GM19372 (cell line): ENCODE measurements at regions not wholly inside any gene's neighbourhood (a gene's known extent, or its start where the extent isn't known, plus 50 kb on each side); places are given as distances from the start of the nearest gene placed in this dataset.
"Not testable (repeated sequence)": the region's sequence is repeated elsewhere in the genome, so short reads cannot be mapped to it uniquely, and the experiment has no call there.

Source experiments
- ATAC-seq: cut with Tn5 transposase; IDR thresholded peaks from one replicate; pipeline ENCODE4 v1.9.1; 2021; ENCODE audit warnings: mild to moderate bottlenecking, low read depth, moderate library complexity; ENCODE audit not compliant: unreplicated experiment

DNA sequence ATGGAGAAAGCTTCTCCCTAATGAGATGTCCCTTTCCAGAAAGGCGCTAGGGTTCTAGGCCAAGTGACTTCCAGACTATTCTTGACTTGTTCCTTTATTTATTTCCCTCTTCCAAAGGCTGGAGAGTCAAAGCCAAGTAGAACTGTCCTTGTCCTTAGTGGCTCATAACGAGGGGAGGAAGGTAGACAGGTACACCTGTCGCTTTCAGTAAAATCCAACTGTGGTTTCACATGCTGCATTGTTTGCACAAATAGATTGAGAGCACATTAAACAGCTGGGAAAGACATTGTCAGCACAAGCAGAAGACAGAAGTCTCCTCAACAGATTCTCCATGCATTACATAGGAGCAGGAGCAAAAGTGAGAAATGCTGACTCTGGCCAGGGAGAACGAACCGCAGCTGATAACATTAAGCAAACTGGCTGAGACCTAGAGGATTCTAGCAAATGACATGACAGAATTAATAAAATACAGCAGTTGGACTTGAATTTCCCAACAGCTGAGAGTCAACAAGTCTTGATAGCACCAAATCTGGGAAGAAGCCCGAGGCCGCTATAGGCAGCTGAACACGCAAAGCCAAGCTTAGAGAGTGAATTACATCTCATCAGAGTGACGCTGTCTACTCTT, 227.7 kb downstream of the TLE3 start:
- no peak for ATAC-seq

DNA sequence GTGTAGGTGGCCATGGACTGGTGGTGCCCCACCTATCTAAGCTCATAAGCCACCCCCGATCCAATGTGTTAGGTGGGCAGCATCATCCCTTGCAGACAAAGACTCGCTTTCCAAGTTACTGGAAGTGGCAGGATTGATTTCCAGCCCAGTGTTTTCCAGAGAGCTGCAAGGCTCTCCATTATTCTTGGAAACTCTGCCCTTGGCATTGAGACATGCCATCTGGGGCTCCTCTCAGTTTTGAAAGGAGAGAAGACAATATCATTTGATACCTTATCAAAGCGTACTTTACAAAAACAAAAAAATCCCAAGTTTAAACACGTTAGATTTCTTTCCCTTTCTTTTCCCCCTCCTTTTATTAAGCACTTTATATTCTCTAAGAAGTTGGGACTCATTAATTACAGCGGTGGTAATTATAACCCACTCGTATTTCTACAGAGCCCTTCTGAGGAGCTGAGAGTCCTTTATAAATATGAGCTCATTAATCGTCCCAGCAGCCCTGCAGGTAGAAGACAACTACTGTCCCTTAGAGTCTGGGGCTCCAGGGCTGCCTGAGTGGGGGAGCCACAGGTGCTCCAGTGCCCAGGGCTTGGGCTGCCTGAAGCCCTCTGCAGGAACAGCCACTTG, 226.1 kb downstream of the TLE3 start:
- ATAC-seq = no peak

DNA sequence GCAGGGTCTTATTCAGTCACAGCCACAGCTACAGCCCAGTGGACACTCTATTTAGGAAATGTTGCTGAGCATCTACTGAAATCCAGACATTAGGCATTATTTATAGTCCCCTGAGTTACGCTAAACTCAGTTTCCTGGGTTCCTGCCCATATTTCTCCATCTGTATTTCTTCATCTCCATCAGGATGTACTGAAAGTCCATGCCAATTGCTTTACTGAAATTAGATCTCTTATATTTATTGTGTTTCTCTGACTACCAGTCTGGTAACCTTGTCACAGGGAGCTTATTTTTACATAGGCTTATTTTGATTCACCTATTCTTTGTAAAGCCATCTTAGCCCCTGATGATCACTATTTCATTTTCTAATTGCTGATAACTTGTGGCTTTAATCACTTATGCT, 223.9 kb downstream of the TLE3 start:
- no peak for ATAC-seq

DNA sequence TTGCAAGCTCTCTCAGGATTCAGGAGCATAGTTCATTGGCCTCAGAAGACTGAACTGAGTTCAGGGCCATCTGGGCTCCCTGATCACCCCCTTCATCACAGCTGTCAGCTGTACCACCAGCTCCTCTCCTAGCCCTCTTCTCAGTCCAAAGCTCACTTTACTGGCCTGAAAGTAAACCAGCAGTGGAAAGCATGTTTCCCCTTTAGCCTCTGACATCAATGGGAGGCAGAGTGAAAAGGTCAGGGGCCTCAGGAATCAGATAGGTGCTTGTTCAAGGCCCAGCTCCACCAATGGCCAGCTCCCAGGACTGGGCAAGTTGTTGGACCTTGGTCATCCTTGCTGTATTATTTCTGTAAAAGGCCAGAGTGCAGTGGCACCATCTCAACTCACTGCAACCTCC, 223.4 kb downstream of the TLE3 start:
- ATAC-seq = no peak

DNA sequence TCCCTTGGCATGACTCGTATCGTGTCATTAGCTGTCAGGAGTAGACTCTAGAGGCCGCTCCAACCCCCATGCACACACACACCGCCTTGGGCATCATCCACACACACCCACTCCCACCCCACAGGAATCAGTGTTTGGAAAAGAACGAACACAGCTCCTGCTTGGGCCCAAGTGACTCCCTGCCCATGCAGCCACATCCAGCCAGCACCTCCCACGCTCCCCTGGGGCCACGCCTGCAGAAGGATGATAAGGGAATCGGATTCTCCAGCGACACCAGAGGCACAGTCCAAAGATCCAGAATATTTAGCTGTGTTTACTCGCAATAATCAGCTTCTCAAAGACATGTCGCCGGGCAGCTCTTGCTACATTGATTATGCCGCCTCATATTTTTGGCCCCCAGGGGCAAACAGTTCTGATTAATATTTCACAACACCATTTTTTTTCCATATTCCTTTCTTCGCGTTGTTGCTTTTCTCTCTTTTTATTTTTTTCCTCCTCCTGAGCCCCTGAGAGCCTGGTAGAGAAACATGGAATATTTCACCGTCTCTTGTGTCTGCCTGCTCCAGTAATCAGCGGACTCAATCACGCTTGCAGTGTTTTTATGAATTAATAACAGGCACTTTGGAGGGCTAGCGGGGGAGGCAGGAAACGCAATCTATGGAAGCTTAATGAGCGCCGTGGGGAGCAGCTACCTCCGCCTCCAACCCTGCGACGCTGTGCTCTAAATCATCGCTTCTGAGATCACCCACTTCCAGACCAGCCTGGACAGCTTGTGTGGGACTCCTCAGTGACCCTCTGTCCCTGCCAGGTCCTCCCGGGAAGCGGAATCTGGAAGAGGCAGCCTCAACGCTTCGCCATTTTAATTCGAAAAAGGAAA, 221.4 kb downstream of the TLE3 start:
- ATAC-seq = no peak

DNA sequence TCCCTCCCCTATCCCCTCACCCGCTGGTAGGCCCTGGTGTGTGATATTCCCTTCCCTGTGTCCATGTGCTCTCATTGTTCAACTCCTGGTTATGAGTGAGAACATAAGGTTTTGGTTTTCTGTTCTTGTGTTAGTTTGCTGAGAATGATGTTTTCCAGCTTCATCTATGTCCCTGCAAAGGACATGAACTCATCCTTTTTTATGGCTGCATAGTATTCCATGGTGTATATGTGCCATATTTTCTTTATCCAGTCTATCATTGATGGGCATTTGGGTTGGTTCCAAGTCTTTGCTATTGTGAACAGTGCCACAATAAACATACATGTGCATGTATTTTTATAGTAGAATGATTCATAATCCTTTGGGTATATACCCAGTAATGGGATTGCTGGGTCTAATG, 217.8 kb downstream of the TLE3 start:
- not testable (repeated sequence) for ATAC-seq

DNA sequence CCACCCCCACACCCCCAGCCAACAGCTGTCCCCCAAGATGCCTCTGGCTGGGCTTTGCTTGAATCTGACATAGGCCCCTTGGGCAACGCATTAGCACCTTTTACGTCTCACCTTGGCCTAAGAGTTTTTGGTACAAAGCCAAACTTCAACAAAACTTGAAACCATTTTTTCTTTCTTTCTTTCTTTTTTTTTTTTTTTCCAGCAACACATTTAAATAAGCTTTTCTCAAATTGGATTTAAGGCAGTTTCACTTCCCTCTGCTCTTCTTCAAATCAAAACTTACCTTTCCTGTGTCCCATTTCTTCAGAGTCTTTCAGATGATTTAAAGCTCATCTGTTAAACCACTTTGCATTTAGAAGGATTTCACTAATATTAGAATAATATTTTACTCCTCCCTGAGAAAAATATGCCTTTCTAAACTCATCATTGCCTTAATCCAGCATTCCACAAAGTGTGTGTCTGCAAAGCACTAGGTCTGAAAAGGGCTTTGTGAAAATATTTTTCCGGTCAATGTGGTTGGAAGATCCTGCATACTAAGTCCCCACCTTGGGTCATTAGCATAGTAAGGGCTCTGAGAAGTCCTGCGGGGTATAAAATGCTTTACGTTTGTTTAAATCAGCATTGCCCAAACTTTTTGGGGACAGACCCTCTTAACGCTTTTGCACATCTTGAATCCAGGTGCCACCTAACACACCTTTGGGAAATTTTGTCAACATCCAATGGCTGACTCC, 217.0 kb downstream of the TLE3 start:
- no peak for ATAC-seq

DNA sequence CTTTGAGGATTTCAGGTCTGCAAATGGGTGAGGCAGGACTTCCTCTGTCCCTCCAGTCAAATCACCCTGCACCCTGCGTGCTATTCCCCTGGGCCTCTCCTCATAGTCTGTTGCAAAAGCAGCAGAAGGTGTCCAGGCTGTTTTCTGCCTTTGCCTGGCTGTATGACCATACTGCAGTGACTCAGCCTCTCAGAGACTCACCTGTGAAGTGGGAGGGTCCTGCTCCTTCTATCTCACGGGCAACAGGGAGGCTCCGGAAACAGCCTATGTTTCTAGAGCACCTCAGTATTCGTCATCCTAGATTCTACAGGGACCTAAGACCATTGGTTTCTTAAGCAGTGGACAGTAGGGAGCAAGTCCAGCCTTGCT, 216.4 kb downstream of the TLE3 start:
- ATAC-seq = no peak

DNA sequence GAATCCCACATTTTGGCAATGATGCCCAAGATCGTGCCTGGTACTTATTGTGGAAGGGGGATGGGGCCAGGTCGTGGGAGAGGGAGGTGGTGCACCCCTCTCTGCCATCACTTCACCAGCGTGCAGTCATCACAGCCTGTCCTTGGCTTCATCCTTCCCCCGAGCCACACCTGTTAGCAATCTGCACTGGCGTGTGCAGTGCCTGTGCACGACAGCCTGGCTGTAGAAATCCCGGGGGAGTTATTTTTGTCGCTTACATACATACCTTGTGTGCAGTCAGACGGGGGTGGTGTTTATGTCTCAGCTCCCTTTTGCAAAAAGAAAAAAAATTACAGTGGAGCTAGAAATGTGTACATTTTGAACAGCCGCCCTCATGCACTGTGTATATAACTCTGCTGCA, 216.0 kb downstream of the TLE3 start:
- ATAC-seq = peak; percentile 93

DNA sequence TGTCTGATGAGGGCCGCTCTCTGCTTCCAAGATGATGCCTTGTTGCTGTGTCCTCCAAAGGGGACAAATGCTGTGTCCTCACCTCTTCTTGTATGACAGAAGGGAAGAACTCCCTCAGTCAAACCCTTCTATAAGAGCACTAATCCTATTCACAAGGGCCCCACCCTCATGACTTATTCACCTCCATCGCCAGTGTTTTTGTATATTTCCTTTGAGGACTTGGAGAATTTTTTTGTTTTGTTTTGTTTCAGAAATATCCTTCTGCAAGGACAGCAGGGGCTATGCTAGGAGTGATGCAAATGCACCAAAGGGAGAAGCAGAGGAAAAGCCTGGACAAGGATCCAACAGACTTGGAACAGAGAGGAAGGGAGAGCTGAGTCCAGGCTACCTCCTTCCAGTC, 214.4 kb downstream of the TLE3 start:
- no peak for ATAC-seq

DNA sequence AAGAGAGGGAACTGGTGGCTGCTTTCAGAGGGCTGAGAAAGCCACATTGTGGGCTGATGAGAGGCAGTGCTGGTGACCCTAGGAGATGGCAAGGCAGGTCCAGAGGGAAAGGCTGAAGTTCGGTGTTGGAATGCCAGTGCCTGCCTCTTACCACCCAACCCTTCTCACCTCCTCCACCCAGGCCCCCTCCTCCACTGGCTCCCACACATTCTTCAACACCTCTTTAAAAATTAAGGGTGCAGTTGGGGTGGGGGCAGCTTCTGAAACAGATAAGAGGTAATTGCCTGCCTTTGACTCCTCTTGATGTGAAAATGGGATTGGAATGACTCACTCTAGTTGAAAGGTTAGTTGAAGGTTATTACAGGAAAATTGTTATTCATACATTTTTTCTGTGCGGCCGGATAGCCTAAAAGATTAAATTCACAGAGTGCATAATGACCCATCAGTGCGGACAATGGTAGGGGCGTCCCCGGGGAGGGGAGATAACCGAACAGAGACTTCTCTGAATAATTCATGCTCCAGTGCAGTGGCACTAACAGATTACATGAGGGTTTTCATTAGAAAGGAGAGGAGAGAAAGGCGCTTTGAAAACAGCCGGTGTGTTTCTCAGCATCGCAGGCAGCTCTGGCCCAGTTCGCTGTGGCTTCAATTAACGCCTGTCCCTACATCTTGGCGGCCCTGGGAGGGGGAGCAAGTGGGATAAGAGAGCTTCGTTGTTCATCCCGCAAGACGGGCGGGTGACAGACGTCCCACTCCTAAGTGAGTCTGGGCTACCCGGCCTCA, 212.4 kb downstream of the TLE3 start:
- ATAC-seq = no peak

DNA sequence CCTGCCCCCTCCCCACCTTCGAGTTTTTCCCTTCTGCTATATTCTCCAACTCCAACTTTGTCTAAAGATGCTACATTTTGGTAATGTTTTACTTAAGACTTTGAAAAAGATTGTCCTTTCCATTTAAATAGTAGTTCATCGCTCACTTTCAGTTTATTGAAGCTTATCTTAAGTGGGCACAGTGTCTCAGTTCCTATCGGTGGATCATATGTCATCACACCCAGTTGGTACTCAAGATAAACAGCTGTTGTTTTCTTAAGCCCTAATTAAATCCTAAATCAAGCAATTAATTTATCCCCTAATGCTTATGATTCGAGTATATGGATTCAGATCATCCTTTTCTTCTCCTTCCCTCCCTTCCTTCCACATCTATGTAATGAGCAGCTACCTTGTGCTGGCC, 210.7 kb downstream of the TLE3 start:
- no peak for ATAC-seq

DNA sequence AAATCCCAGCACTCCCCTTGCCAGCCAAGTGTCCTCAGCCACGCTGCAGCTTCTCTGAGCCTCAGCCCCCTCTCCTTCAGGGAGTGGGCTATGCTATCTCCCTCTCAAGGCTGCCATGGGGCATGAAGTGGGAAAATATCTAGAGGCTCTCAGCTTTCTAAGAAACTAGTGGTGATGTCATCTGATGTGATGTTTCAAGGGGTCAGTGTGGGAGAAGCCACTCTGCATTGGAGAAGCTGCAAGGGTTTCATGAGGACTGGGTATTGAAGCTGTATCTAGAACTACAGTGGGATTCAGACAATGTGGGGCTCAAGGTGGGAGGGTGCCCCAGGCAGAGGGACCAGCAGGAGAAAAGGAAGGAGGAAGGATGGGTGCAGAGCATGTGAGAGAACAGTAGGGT, 210.2 kb downstream of the TLE3 start:
- ATAC-seq = no peak

DNA sequence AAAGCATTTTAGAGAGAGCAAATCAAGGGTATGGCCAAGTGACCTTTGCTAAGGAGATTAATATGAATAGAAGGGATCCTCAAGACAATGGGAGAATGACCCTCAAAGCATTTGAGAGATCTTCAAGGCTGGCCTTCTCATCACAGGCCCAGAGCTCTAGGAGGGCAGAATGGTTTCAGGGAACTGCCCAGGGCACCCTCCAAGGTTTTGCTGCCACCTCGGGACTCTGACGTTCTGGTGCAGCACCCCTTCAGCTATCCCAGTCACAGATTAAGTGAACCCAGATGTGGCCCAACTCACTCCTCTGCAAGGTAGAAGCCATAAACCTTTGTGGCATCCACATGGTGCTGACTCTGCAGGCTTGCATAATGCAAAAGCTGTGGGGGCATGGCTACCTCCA, 209.3 kb downstream of the TLE3 start:
- ATAC-seq = no peak

DNA sequence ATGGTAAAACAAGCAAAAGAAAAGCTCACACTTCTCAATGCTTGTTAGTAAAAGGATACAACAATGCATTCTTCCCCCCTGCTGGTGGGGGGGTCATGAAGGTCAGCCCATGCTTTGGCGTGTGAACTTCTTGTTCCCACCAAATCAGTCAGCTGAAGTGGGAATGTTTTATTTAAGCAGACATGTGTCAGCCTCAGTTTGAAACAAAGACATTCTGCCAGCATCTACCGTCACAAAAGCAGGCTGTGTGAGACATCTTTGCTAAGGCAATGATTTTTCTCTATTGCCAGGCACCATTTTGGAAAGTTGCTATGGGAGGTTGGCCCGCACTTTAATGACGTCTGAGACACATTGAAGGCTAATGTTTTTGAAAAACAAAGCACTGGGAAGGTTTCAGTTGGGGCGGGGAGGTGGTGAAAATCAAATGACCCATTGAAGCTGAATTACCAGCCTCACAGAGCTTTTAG, 206.6 kb downstream of the TLE3 start:
- ATAC-seq = no peak

DNA sequence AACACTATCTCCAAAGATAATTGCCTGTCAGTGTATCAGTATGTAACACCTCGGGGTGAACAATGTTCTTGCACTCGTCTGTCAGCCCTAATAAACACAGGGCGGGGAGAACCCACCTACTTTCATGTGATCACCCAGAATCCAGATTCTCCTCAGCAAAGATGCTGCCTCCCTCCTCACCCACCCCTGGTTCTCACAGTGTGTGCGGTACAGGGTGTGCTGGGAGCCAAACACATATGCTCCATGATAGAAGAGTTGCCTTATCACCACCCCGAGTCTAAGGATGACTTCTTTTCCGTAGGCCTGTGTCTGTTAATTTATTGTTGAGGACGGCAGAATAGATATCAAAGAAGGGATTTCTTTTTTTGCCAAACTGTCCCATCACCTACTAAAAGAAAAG, 206.1 kb downstream of the TLE3 start:
- no peak for ATAC-seq

DNA sequence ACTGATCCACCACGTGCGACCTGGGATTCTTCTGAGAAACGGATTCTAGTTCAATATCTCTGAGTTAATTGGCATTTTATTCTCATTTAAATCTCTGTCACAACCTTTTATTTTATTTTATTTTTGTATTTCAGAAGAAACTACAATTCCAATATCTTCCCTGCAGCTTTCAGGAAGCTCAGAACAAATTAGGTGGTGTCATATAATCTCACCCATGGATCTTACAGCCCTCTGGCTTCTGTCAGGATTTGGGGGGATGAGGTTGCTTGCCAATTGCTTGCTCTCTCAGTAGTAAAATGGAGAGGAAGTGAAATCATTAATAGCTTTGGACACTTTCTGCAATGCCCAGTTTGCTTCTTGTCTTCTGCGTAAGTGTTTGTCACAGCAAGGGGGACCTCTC, 205.4 kb downstream of the TLE3 start:
- no peak for ATAC-seq

DNA sequence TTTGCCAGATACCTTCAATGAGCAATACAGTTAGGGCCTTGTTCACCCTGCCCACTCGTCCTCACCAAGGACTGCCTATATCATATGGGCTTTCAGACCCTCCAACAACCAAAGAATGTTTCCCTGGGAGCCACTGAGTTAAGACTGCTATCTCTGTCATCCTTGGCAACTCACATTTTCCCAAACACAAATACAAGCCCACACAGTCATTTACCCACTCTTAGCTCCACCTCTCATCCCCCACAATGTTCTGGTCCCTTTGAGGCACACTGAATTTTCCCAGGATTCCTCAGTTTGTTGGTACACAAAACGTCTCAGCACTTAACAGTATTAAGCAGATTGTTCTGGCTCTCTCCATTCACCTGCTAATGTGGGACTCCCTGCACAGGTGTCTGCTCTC, 204.6 kb downstream of the TLE3 start:
- ATAC-seq = no peak

DNA sequence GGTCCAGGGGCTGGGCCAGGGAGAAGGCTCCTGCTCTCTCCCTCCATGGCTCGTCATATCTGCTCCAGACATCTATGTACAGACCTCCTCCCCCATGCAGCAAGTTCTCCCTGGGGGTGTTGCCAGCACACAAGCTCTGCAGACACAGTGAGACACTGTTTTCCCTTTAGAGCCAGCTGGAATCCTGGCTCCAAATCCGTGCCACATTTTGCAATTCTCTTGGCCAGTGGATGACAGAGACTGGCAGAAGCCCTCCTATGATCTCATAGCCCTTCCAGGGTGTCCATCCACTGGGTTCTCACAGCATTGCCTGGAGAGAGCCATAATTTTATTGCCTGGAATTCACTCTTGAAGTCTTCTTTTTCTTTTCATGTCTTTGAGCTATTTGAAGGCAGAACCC, 203.9 kb downstream of the TLE3 start:
- no peak for ATAC-seq

DNA sequence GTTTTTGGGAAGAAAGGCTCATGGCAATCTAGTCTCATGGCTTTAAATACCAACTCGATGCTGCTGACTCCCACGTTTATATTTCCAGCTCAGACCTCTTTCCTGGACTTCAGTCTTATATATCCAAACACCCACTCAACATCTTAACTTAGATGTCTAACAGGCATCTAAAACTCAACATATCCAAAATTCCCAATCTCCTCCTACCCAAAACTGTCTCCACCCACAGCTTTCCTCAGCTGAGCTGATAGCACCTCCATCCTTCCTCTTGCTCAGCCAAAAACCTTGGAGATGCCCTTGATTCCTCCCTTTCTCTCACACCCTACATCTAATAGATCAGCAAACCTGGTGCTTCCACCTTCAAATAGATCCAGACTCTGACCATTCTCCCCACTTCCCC, 202.5 kb downstream of the TLE3 start:
- no peak for ATAC-seq
